GM18951 (cell line): ENCODE measurements at regions not wholly inside any gene's neighbourhood (a gene's known extent, or its start where the extent isn't known, plus 50 kb on each side); places are given as distances from the start of the nearest gene placed in this dataset.

Experiments
- POLR2A ChIP-seq: IDR thresholded peaks from 4 replicates; pipeline ENCODE4 v1.6.1; 2011; ENCODE audit warnings: mild to moderate bottlenecking; ENCODE audit not compliant: insufficient read length, insufficient read depth; ENCODE audit errors: extremely low read depth
- in situ Hi-C: fragments of 300-500 bp; cut with MboI; formaldehyde crosslinking; loops from one replicate; pipeline ENCODE4 v1.12.0; 2022; ENCODE audit warnings: low sequenced_read_pairs, mixed read lengths, inconsistent platforms; ENCODE audit not compliant: unreplicated experiment

GRCh38 chr1:188872376-188872775 lies 1605.3 kb downstream of the BRINP3 start:
- TF ChIP-seq POLR2A: no peak
- in situ Hi-C loops: no loop called here

GRCh38 chr1:188877668-188878067 lies 1600.0 kb downstream of the BRINP3 start:
- in situ Hi-C loops: no loop called here
- TF ChIP-seq POLR2A: no peak

- no peak for TF ChIP-seq POLR2A
- in situ Hi-C loops: no loop called here
Observed at GRCh38 chr1:188888386-188888785, 1589.3 kb downstream of the BRINP3 start.

- in situ Hi-C loops: no loop called here
Observed at GRCh38 chr1:188889166-188889565, 1588.5 kb downstream of the BRINP3 start.

GRCh38 chr1:188891958-188892357 lies 1585.7 kb downstream of the BRINP3 start:
- TF ChIP-seq POLR2A: no peak
- in situ Hi-C loops: no loop called here

More at GRCh38 chr1:188889166-188889565, 1588.5 kb downstream of the BRINP3 start:
- TF ChIP-seq POLR2A: no peak

GRCh38 chr1:188895611-188896010 lies 1582.1 kb downstream of the BRINP3 start:
- in situ Hi-C loops: no loop called here
- TF ChIP-seq POLR2A: no peak

- TF ChIP-seq POLR2A: no peak
- in situ Hi-C loops: no loop called here
Observed at GRCh38 chr1:188903241-188903640, 1574.4 kb downstream of the BRINP3 start.

GRCh38 chr1:188904201-188904600 lies 1573.5 kb downstream of the BRINP3 start:
- in situ Hi-C loops: no loop called here
- TF ChIP-seq POLR2A: no peak

- in situ Hi-C loops: no loop called here
- no peak for TF ChIP-seq POLR2A
Observed at GRCh38 chr1:188906921-188907641, 1570.6 kb downstream of the BRINP3 start.

- in situ Hi-C loops: no loop called here
- no peak for TF ChIP-seq POLR2A
Observed at GRCh38 chr1:188930382-188930781, 1547.3 kb downstream of the BRINP3 start.

- TF ChIP-seq POLR2A: no peak
- in situ Hi-C loops: no loop called here
Observed at GRCh38 chr1:188931506-188931905, 1546.2 kb downstream of the BRINP3 start.

- TF ChIP-seq POLR2A: no peak
- in situ Hi-C loops: no loop called here
Observed at GRCh38 chr1:188937965-188938551, 1539.6 kb downstream of the BRINP3 start.

- TF ChIP-seq POLR2A: no peak
- in situ Hi-C loops: no loop called here
Observed at GRCh38 chr1:188941986-188942385, 1535.7 kb downstream of the BRINP3 start.

- no peak for TF ChIP-seq POLR2A
- in situ Hi-C loops: no loop called here
Observed at GRCh38 chr1:188949701-188950100, 1528.0 kb downstream of the BRINP3 start.
